GM23248 (cell line): ENCODE measurements at regions not wholly inside any gene's neighbourhood (a gene's known extent, or its start where the extent isn't known, plus 50 kb on each side); places are given as distances from the start of the nearest gene placed in this dataset.

Experiments
- DNase-seq: peaks from one replicate; pipeline ENCODE4 v3.0.0-alpha.2; 2015
- H2AFZ ChIP-seq: fragments of 200-600 bp; sonication (generic); 2 replicates; pipeline ENCODE4 v1.6.1; 2016; ENCODE audit warnings: antibody characterized with exemption
- H3F3A ChIP-seq: fragments of 200-600 bp; sonication (generic); 2 replicates; pipeline ENCODE4 v1.6.1; 2016; ENCODE audit warnings: mild to moderate bottlenecking, antibody characterized with exemption, mixed run types; ENCODE audit not compliant: insufficient read depth
- H3K27ac ChIP-seq: fragments of 200-600 bp; sonication (generic); 2 replicates; pipeline ENCODE4 v1.5.1; 2016; ENCODE audit warnings: mild to moderate bottlenecking
- H3K27me3 ChIP-seq: fragments of 200-600 bp; sonication (generic); replicated peaks from 2 replicates; pipeline ENCODE4 v1.6.1; 2016; ENCODE audit warnings: mild to moderate bottlenecking; ENCODE audit not compliant: insufficient read depth
- H3K36me3 ChIP-seq: fragments of 200-600 bp; sonication (generic); 2 replicates; pipeline ENCODE4 v1.6.1; 2016; ENCODE audit warnings: low read depth, mild to moderate bottlenecking
- H3K4me1 ChIP-seq: fragments of 200-600 bp; sonication (generic); 2 replicates; pipeline ENCODE4 v1.6.1; 2016; ENCODE audit warnings: mild to moderate bottlenecking; ENCODE audit not compliant: insufficient read depth
- H3K4me2 ChIP-seq: fragments of 200-600 bp; sonication (generic); one replicate; pipeline ENCODE4 v1.6.1; 2016; ENCODE audit warnings: mild to moderate bottlenecking; ENCODE audit not compliant: unreplicated experiment
- H3K4me3 ChIP-seq: fragments of 200-600 bp; sonication (generic); 2 replicates; pipeline ENCODE4 v1.5.1; 2016; ENCODE audit warnings: mild to moderate bottlenecking
- H3K79me2 ChIP-seq: fragments of 200-600 bp; sonication (generic); 2 replicates; pipeline ENCODE4 v1.6.1; 2016; ENCODE audit warnings: mild to moderate bottlenecking; ENCODE audit not compliant: insufficient read depth
- H3K9ac ChIP-seq: fragments of 200-600 bp; sonication (generic); 2 replicates; pipeline ENCODE4 v1.6.1; 2016; ENCODE audit warnings: mild to moderate bottlenecking
- H3K9me2 ChIP-seq: fragments of 200-600 bp; sonication (generic); 2 replicates; pipeline ENCODE4 v1.6.1; 2016; ENCODE audit warnings: mixed run types, mild to moderate bottlenecking, moderate library complexity; ENCODE audit not compliant: insufficient read depth
- H3K9me3 ChIP-seq: fragments of 200-600 bp; sonication (generic); one replicate; pipeline ENCODE4 v1.6.1; 2017; ENCODE audit warnings: low read depth
- H4K20me1 ChIP-seq: fragments of 200-600 bp; sonication (generic); 2 replicates; pipeline ENCODE4 v1.6.0; 2016; ENCODE audit not compliant: insufficient read depth
- EZH2 ChIP-seq: fragments of 200-600 bp; sonication (generic); IDR thresholded peaks from 2 replicates; pipeline ENCODE4 v1.6.1; 2018; ENCODE audit warnings: antibody characterized with exemption, mild to moderate bottlenecking; ENCODE audit not compliant: insufficient read depth, poor library complexity, severe bottlenecking
- EZH2phosphoT487 ChIP-seq: fragments of 200-600 bp; sonication (generic); IDR thresholded peaks from 2 replicates; pipeline ENCODE4 v1.6.1; 2018; ENCODE audit warnings: antibody characterized with exemption, moderate library complexity, mild to moderate bottlenecking, low read depth; ENCODE audit not compliant: insufficient read depth
- whole genome bisulfite sequencing, 2 experiments: methylation state at CpG; one replicate each; pipeline ENCODE4 v1.1.6; 2015 to 2017; ENCODE audit warnings: low lambda C conversion rate in 2 of 2, low coverage in 1 of 2; ENCODE audit errors: missing lambda C conversion rate in 2 of 2; 5-methylcytosine and 5-hydroxymethylcytosine counted together
- in situ Hi-C: fragments of 300-500 bp; cut with MboI; formaldehyde crosslinking; loops from 2 replicates; pipeline ENCODE4 v1.15.0; 2020

DNA sequence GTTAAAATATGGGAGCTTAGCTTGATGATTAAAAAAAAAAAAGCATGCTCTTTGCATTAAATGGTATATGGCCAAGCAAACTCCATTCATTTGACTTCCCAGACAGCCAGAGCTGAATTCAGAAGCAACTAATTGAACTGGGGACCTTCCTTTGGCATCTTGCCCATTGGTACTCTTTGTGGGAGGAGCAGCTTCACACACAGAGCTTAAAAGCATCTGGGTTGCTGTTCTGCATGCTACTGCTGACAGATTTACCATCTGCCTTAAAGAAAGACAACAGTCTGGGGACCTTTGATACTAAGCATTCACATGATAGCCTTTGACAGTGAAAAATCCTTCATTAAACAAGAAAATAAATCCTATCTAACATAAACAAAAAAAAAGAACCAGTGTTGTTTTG is 977.9 kb downstream of the TMTC2 start:
- Histone ChIP-seq H3K27ac (no peak overlapping the region), H3K9me2 (no peaks in the 10 kb centered on the region), H3K4me3 (no peak overlapping the region), H2AFZ (no peak overlapping the region), H3K4me2 (no peak overlapping the region), H3K4me1 (no peaks in the 10 kb centered on the region), H3K36me3 (no peaks in the 10 kb centered on the region), H4K20me1 (no peaks in the 10 kb centered on the region), H3K27me3 (no peaks in the 10 kb centered on the region), H3F3A (no peaks in the 10 kb centered on the region), H3K9me3 (no peaks in the 10 kb centered on the region), H3K9ac (no peak overlapping the region), H3K79me2 (no peaks in the 10 kb centered on the region)
- TF ChIP-seq EZH2 (no peak), EZH2phosphoT487 (no peak)
- in situ Hi-C loops = no loop called here
- DNase-seq = no peak

DNA sequence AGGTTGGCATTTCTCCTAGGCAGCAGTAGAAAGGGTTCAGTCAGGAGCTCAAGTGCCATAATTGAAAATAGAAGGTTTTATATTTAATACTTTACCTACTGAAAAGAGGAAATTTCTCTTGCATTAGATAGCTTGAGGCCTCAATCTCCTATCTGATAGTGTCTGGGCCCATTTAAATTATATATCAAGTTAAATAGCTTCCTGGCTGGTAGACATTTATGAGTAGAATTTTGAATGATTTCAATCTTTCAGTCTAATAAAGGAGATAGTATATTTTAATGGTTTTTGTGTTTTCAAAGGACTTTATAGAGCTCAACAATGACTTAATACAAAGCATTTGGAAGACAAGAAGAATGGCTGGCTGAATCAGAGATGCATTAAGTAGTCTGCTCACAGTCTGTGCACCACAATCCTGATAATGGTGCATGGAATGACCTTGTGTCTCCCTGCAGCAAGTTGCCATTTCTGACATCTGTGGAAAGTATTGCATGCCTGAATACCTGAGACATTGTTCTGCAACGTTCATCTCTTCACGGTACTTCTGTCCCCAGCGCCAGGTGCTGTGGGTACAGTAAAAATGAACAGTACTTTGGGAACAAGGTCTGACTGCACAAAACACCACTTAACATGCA is 974.1 kb downstream of the TMTC2 start:
- no peaks in the 10 kb centered on the region for H3K27me3 ChIP-seq
- no peak for TF ChIP-seq EZH2
- no peak for TF ChIP-seq EZH2phosphoT487
- no peaks in the 10 kb centered on the region for H3K9me2 ChIP-seq

DNA sequence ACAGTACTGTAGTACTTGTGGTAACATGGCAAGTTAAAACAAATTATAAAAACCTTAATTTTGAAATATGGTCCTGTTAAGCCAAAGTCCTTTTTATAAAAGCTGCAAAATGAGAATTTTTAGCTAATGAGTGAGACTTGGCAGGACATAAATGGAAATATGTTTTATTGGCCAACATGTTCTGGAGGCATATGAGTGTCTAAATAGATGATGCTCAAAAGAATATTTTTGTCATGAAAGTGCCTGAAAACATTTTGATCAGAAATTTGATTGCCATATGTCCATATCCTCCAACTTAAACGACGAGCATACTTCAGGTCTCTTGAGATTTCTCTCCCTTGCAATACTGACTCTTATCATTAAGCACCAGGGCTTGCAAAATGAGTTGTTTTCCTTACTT is 972.6 kb downstream of the TMTC2 start:
- no peak for TF ChIP-seq EZH2phosphoT487
- TF ChIP-seq EZH2 = no peak
- 1 to 2% methylated on average over 2 of the region's 2 CpGs for WGBS, 2 experiments
- Histone ChIP-seq H3K79me2 (no peaks in the 10 kb centered on the region), H3K4me3 (no peak overlapping the region), H3K27ac (no peak overlapping the region), H3K9me2 (no peaks in the 10 kb centered on the region), H3K36me3 (no peaks in the 10 kb centered on the region), H2AFZ (no peak overlapping the region), H4K20me1 (no peaks in the 10 kb centered on the region), H3K4me2 (no peak overlapping the region), H3F3A (no peaks in the 10 kb centered on the region), H3K27me3 (no peaks in the 10 kb centered on the region), H3K9me3 (no peaks in the 10 kb centered on the region), H3K9ac (no peak overlapping the region), H3K4me1 (no peaks in the 10 kb centered on the region)
- DNase-seq = no peak
- in situ Hi-C loops = no loop called here

More for the DNA sequence above, 974.1 kb downstream of the TMTC2 start:
- Histone ChIP-seq H3K9me3 (no peaks in the 10 kb centered on the region), H3K4me3 (no peak overlapping the region), H3K79me2 (no peaks in the 10 kb centered on the region), H4K20me1 (no peaks in the 10 kb centered on the region), H2AFZ (no peak overlapping the region), H3K4me1 (no peaks in the 10 kb centered on the region), H3F3A (no peaks in the 10 kb centered on the region), H3K36me3 (no peaks in the 10 kb centered on the region), H3K9ac (no peak overlapping the region), H3K4me2 (no peak overlapping the region), H3K27ac (no peak overlapping the region)
- DNase-seq = no peak
- in situ Hi-C loops = no loop called here
- WGBS, 2 experiments = 37 to 50% methylated on average over 3 of the region's 3 CpGs

DNA sequence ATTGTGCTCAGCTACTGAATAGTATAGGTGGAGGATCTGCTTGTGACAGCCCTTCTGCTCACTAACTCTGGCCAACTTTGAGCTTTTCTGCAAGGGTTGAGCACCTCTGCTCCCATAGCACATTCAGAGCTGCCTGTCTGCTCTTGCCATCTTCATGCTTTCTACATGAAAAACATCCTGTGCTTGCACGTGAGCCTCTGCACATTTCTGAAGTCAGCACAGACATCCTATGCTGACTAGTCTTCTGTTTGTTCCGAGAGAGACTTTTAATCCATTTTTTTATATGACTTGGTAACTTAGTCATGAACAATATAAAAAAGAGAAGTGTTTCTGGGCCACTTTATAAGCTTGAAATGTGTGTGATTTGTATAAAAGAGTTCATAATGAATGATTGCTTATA is 969.3 kb downstream of the TMTC2 start:
- H3K36me3 ChIP-seq = no peaks in the 10 kb centered on the region
- in situ Hi-C loops = no loop called here
- TF ChIP-seq EZH2phosphoT487 (no peak), EZH2 (no peak)
- no peak overlapping the region for H2AFZ ChIP-seq
- H3K4me2 ChIP-seq = no peak overlapping the region
- no peaks in the 10 kb centered on the region for H3K9me3 ChIP-seq
- no peaks in the 10 kb centered on the region for H4K20me1 ChIP-seq
- no peaks in the 10 kb centered on the region for H3K79me2 ChIP-seq
- no peak overlapping the region for H3K9ac ChIP-seq
- 24% methylated on average over 2 of the region's 2 CpGs for WGBS, 2 experiments
- no peak overlapping the region for H3K4me3 ChIP-seq
- no peak overlapping the region for H3K27ac ChIP-seq
- no peaks in the 10 kb centered on the region for H3K27me3 ChIP-seq
- no peaks in the 10 kb centered on the region for H3K9me2 ChIP-seq
- no peaks in the 10 kb centered on the region for H3K4me1 ChIP-seq
- DNase-seq = no peak
- H3F3A ChIP-seq = no peaks in the 10 kb centered on the region

DNA sequence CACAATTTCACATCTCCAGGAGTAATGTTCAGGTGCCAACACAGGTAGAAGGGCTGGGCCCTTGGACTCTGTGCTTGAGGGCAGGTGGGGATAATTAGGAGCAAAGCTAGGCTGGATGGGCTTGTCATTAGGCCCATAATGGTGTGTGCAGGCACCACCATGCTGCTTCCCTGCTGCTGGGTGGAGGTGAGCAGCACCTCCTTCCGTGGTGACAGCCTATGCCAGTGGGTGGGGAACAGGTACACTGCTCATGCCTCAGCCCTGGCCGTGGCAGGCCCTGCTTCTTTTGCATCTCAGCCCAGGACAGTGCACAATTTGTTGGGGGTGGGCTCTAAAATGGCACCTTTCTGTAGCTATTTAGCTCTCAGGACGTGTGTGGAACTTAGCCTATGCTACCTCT is 955.5 kb downstream of the TMTC2 start:
- Histone ChIP-seq H3K9me3 (no peaks in the 10 kb centered on the region), H3K4me3 (no peak overlapping the region), H3K79me2 (no peaks in the 10 kb centered on the region), H3K9me2 (no peaks in the 10 kb centered on the region), H3K4me2 (no peak overlapping the region), H3K27me3 (no peaks in the 10 kb centered on the region), H2AFZ (no peak overlapping the region), H4K20me1 (no peaks in the 10 kb centered on the region), H3K36me3 (no peaks in the 10 kb centered on the region), H3F3A (no peaks in the 10 kb centered on the region), H3K4me1 (no peaks in the 10 kb centered on the region), H3K9ac (no peak overlapping the region), H3K27ac (no peak overlapping the region)
- no peak for DNase-seq
- in situ Hi-C loops = no loop called here
- 12 to 27% methylated on average over 3 of the region's 3 CpGs for WGBS, 2 experiments
- TF ChIP-seq EZH2 = no peak
- no peak for TF ChIP-seq EZH2phosphoT487
